ENCODE measurements at regions not wholly inside any gene's neighbourhood (a gene's known extent, or its start where the extent isn't known, plus 50 kb on each side); places are given as distances from the start of the nearest gene placed in this dataset.
"Not testable (repeated sequence)": the region's sequence is repeated elsewhere in the genome, so short reads cannot be mapped to it uniquely, and the experiment has no call there.

- Histone ChIP-seq H3K36me3 (ENCODE audit: control insufficient read depth in 2 of 2, insufficient read depth in 2 of 2, low read length in 1 of 2) (no peaks in the 10 kb centered on the region), H3K4me1 (ENCODE audit: control insufficient read depth in 2 of 2, insufficient read depth in 2 of 2, low read length in 1 of 2) (no peaks in the 10 kb centered on the region), H3K4me3 (ENCODE audit: low read depth in 1 of 2, low read length in 2 of 2) (no peak overlapping the region), H3K27me3 (ENCODE audit: control insufficient read depth in 1 of 2, insufficient read depth in 2 of 2, low read length in 2 of 2) (no peaks in the 10 kb centered on the region), H3K9me3 (ENCODE audit: control insufficient read depth in 2 of 2, insufficient read depth in 1 of 2, low read depth in 1 of 2, low read length in 1 of 2) (no peaks in the 10 kb centered on the region), H3K27ac (ENCODE audit: low read depth in 2 of 2, low read length in 1 of 2) (no peak overlapping the region)
Observed at GRCh38 chr18:6520901-6521300, 106.2 kb upstream of the L3MBTL4 start.

GRCh38 chr18:6521803-6522418 is 107.2 kb upstream of the L3MBTL4 start:
- no peak overlapping the region for H3K4me3 ChIP-seq (ENCODE audit: low read depth in 1 of 2, low read length in 2 of 2)
- no peaks in the 10 kb centered on the region for H3K36me3 ChIP-seq (ENCODE audit: control insufficient read depth in 2 of 2, insufficient read depth in 2 of 2, low read length in 1 of 2)
- no peaks in the 10 kb centered on the region for H3K27me3 ChIP-seq (ENCODE audit: control insufficient read depth in 1 of 2, insufficient read depth in 2 of 2, low read length in 2 of 2)
- 49 to 58% methylated on average over 1 of the region's 1 CpG for WGBS, 2 donors
- H3K9me3 ChIP-seq (ENCODE audit: control insufficient read depth in 2 of 2, insufficient read depth in 1 of 2, low read depth in 1 of 2, low read length in 1 of 2) = no peaks in the 10 kb centered on the region
- H3K4me1 ChIP-seq (ENCODE audit: control insufficient read depth in 2 of 2, insufficient read depth in 2 of 2, low read length in 1 of 2) = no peaks in the 10 kb centered on the region
- no peak overlapping the region for H3K27ac ChIP-seq (ENCODE audit: low read depth in 2 of 2, low read length in 1 of 2)

- Histone ChIP-seq H3K9me3 (ENCODE audit: control insufficient read depth in 2 of 2, insufficient read depth in 1 of 2, low read depth in 1 of 2, low read length in 1 of 2) (no peaks in the 10 kb centered on the region), H3K27me3 (ENCODE audit: control insufficient read depth in 1 of 2, insufficient read depth in 2 of 2, low read length in 2 of 2) (no peaks in the 10 kb centered on the region), H3K27ac (ENCODE audit: low read depth in 2 of 2, low read length in 1 of 2) (no peak overlapping the region), H3K4me3 (ENCODE audit: low read depth in 1 of 2, low read length in 2 of 2) (no peak overlapping the region), H3K4me1 (ENCODE audit: control insufficient read depth in 2 of 2, insufficient read depth in 2 of 2, low read length in 1 of 2) (no peaks in the 10 kb centered on the region), H3K36me3 (ENCODE audit: control insufficient read depth in 2 of 2, insufficient read depth in 2 of 2, low read length in 1 of 2) (no peaks in the 10 kb centered on the region)
- 39 to 57% methylated on average over 2 of the region's 2 CpGs for WGBS, 2 donors
Observed at GRCh38 chr18:6525604-6526003, 110.9 kb upstream of the L3MBTL4 start.

GRCh38 chr18:6537475-6537874 is 122.8 kb upstream of the L3MBTL4 start:
- H3K27me3 ChIP-seq (ENCODE audit: control insufficient read depth in 1 of 2, insufficient read depth in 2 of 2, low read length in 2 of 2) = no peaks in the 10 kb centered on the region
- no peak overlapping the region for H3K27ac ChIP-seq (ENCODE audit: low read depth in 2 of 2, low read length in 1 of 2)
- H3K9me3 ChIP-seq (ENCODE audit: control insufficient read depth in 2 of 2, insufficient read depth in 1 of 2, low read depth in 1 of 2, low read length in 1 of 2) = no peaks in the 10 kb centered on the region
- H3K4me1 ChIP-seq (ENCODE audit: control insufficient read depth in 2 of 2, insufficient read depth in 2 of 2, low read length in 1 of 2) = no peaks in the 10 kb centered on the region
- no peak overlapping the region for H3K4me3 ChIP-seq (ENCODE audit: low read depth in 1 of 2, low read length in 2 of 2)
- 8 to 13% methylated on average over 1 of the region's 1 CpG for WGBS, 2 donors
- no peaks in the 10 kb centered on the region for H3K36me3 ChIP-seq (ENCODE audit: control insufficient read depth in 2 of 2, insufficient read depth in 2 of 2, low read length in 1 of 2)

GRCh38 chr18:6541131-6541679 is 126.5 kb upstream of the L3MBTL4 start:
- not testable (repeated sequence) for H3K27me3 ChIP-seq (ENCODE audit: control insufficient read depth in 1 of 2, insufficient read depth in 2 of 2, low read length in 2 of 2); H3K4me3 ChIP-seq (ENCODE audit: low read depth in 1 of 2, low read length in 2 of 2); H3K9me3 ChIP-seq (ENCODE audit: control insufficient read depth in 2 of 2, insufficient read depth in 1 of 2, low read depth in 1 of 2, low read length in 1 of 2); H3K4me1 ChIP-seq (ENCODE audit: control insufficient read depth in 2 of 2, insufficient read depth in 2 of 2, low read length in 1 of 2); H3K27ac ChIP-seq (ENCODE audit: low read depth in 2 of 2, low read length in 1 of 2); H3K36me3 ChIP-seq (ENCODE audit: control insufficient read depth in 2 of 2, insufficient read depth in 2 of 2, low read length in 1 of 2)
- 53 to 55% methylated on average over 6 of the region's 6 CpGs for WGBS, 2 donors

GRCh38 chr18:6542296-6542695 is 127.6 kb upstream of the L3MBTL4 start:
- no peaks in the 10 kb centered on the region for H3K9me3 ChIP-seq (ENCODE audit: control insufficient read depth in 2 of 2, insufficient read depth in 1 of 2, low read depth in 1 of 2, low read length in 1 of 2)
- H3K4me3 ChIP-seq (ENCODE audit: low read depth in 1 of 2, low read length in 2 of 2) = no peak overlapping the region
- H3K27ac ChIP-seq (ENCODE audit: low read depth in 2 of 2, low read length in 1 of 2) = no peak overlapping the region
- WGBS, 2 donors = 80 to 84% methylated on average over 5 of the region's 5 CpGs
- no peaks in the 10 kb centered on the region for H3K4me1 ChIP-seq (ENCODE audit: control insufficient read depth in 2 of 2, insufficient read depth in 2 of 2, low read length in 1 of 2)
- H3K36me3 ChIP-seq (ENCODE audit: control insufficient read depth in 2 of 2, insufficient read depth in 2 of 2, low read length in 1 of 2) = no peaks in the 10 kb centered on the region
- H3K27me3 ChIP-seq (ENCODE audit: control insufficient read depth in 1 of 2, insufficient read depth in 2 of 2, low read length in 2 of 2) = no peaks in the 10 kb centered on the region

- H3K36me3 ChIP-seq (ENCODE audit: control insufficient read depth in 2 of 2, insufficient read depth in 2 of 2, low read length in 1 of 2) = no peaks in the 10 kb centered on the region
- H3K4me3 ChIP-seq (ENCODE audit: low read depth in 1 of 2, low read length in 2 of 2) = no peak overlapping the region
- H3K27ac ChIP-seq (ENCODE audit: low read depth in 2 of 2, low read length in 1 of 2) = no peak overlapping the region
- H3K27me3 ChIP-seq (ENCODE audit: control insufficient read depth in 1 of 2, insufficient read depth in 2 of 2, low read length in 2 of 2) = no peaks in the 10 kb centered on the region
- no peaks in the 10 kb centered on the region for H3K4me1 ChIP-seq (ENCODE audit: control insufficient read depth in 2 of 2, insufficient read depth in 2 of 2, low read length in 1 of 2)
- H3K9me3 ChIP-seq (ENCODE audit: control insufficient read depth in 2 of 2, insufficient read depth in 1 of 2, low read depth in 1 of 2, low read length in 1 of 2) = no peaks in the 10 kb centered on the region
- 34 to 38% methylated on average over 8 of the region's 8 CpGs for WGBS, 2 donors
Observed at GRCh38 chr18:6543330-6543908, 128.7 kb upstream of the L3MBTL4 start.

- no peak overlapping the region for H3K4me3 ChIP-seq (ENCODE audit: low read depth in 1 of 2, low read length in 2 of 2)
- no peaks in the 10 kb centered on the region for H3K36me3 ChIP-seq (ENCODE audit: control insufficient read depth in 2 of 2, insufficient read depth in 2 of 2, low read length in 1 of 2)
- 46 to 49% methylated on average over 4 of the region's 4 CpGs for WGBS, 2 donors
- H3K4me1 ChIP-seq (ENCODE audit: control insufficient read depth in 2 of 2, insufficient read depth in 2 of 2, low read length in 1 of 2) = peaks cover 0 to 3% of the 10 kb centered on the region in 2 donors
- H3K27ac ChIP-seq (ENCODE audit: low read depth in 2 of 2, low read length in 1 of 2) = no peak overlapping the region
- H3K27me3 ChIP-seq (ENCODE audit: control insufficient read depth in 1 of 2, insufficient read depth in 2 of 2, low read length in 2 of 2) = no peaks in the 10 kb centered on the region
- peaks cover 0 to 3% of the 10 kb centered on the region in 2 donors for H3K9me3 ChIP-seq (ENCODE audit: control insufficient read depth in 2 of 2, insufficient read depth in 1 of 2, low read depth in 1 of 2, low read length in 1 of 2)
Observed at GRCh38 chr18:6546229-6546628, 131.5 kb upstream of the L3MBTL4 start.

- Histone ChIP-seq H3K9me3 (ENCODE audit: control insufficient read depth in 2 of 2, insufficient read depth in 1 of 2, low read depth in 1 of 2, low read length in 1 of 2) (peaks cover 0 to 3% of the 10 kb centered on the region in 2 donors), H3K27ac (ENCODE audit: low read depth in 2 of 2, low read length in 1 of 2) (no peak overlapping the region), H3K4me1 (ENCODE audit: control insufficient read depth in 2 of 2, insufficient read depth in 2 of 2, low read length in 1 of 2) (peaks cover 0 to 3% of the 10 kb centered on the region in 2 donors), H3K4me3 (ENCODE audit: low read depth in 1 of 2, low read length in 2 of 2) (no peak overlapping the region), H3K36me3 (ENCODE audit: control insufficient read depth in 2 of 2, insufficient read depth in 2 of 2, low read length in 1 of 2) (no peaks in the 10 kb centered on the region), H3K27me3 (ENCODE audit: control insufficient read depth in 1 of 2, insufficient read depth in 2 of 2, low read length in 2 of 2) (no peaks in the 10 kb centered on the region)
- WGBS, 2 donors = 51 to 77% methylated on average over 1 of the region's 1 CpG
Observed at GRCh38 chr18:6547476-6547875, 132.8 kb upstream of the L3MBTL4 start.
